Prostate gland (tissue), 2 donors: ENCODE measurements at regions not wholly inside any gene's neighbourhood (a gene's known extent, or its start where the extent isn't known, plus 50 kb on each side); places are given as distances from the start of the nearest gene placed in this dataset.

Experiments used
- POLR2A ChIP-seq: fragments of 450-650 bp; IDR thresholded peaks from one replicate; pipeline ENCODE4 v1.6.1; 2016; ENCODE audit warnings: antibody characterized with exemption, mild to moderate bottlenecking
- TF ChIP-seq, protein P1 (sequence below), 4 experiments: fragments of 200-600 bp in 2 of 4; fragments of 450-650 bp in 2 of 4; sonication (generic) in 2 of 4; IDR thresholded peaks; 1 replicate in 3 of 4; 2 replicates in 1 of 4; pipeline ENCODE4 v1.5.1; 2016 to 2019; ENCODE audit warnings: antibody characterized with exemption in 4 of 4, mild to moderate bottlenecking in 2 of 4, moderate library complexity in 2 of 4

DNA sequence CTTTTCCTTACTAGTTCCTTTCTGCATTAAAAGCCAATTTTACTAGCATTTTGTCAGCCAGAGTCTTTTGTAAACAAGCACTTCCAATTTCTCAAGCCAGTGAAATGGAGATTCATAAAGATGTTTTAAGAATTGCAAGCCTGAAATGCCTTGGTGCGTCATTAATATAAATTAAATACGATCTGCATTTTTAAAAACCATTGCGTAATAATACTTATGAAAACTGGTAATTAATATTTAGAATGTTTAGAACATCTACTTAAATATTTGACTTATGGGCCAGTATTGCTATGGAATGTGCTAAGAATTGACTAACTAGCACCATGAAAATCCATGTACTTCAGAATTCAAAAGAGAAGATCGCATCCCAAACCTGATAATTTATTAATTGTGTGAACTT is 89.1 kb upstream of the PROX1 start:
- TF ChIP-seq, protein P1, sequence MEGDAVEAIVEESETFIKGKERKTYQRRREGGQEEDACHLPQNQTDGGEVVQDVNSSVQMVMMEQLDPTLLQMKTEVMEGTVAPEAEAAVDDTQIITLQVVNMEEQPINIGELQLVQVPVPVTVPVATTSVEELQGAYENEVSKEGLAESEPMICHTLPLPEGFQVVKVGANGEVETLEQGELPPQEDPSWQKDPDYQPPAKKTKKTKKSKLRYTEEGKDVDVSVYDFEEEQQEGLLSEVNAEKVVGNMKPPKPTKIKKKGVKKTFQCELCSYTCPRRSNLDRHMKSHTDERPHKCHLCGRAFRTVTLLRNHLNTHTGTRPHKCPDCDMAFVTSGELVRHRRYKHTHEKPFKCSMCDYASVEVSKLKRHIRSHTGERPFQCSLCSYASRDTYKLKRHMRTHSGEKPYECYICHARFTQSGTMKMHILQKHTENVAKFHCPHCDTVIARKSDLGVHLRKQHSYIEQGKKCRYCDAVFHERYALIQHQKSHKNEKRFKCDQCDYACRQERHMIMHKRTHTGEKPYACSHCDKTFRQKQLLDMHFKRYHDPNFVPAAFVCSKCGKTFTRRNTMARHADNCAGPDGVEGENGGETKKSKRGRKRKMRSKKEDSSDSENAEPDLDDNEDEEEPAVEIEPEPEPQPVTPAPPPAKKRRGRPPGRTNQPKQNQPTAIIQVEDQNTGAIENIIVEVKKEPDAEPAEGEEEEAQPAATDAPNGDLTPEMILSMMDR (IDR thresholded peaks at IDR 0.05), result no peak
- TF ChIP-seq POLR2A, result no peak
